HepG2 (cell line): ENCODE measurements at regions not wholly inside any gene's neighbourhood (a gene's known extent, or its start where the extent isn't known, plus 50 kb on each side); places are given as distances from the start of the nearest gene placed in this dataset.

Source experiments
- ATAC-seq: fragments of 200-7000 bp; cut with Tn5 transposase; 3 replicates; pipeline ENCODE4 v1.9.1; 2020; ENCODE audit warnings: mild to moderate bottlenecking, moderate library complexity
- BruUV-seq: library from RNA; stranded (reverse); fragments of 400-500 nt; replicated peaks from 2 replicates; lab custom pipeline; 2021; lab: Mats Ljungman, UMichigan
- CTCF ChIA-PET: fragments of 300-600 bp; formaldehyde crosslinking; extraction: SDS; loops from one replicate; lab custom pipeline; 2021; ENCODE audit warnings: low total read pairs, inconsistent platforms, low intra/inter-chr PET ratio; lab: Yijun Ruan, JAX
- POLR2A ChIA-PET: fragments of 350-600 bp; sonication (Branson Sonifier 250); formaldehyde crosslinking; loops from one replicate; lab custom pipeline; 2020; ENCODE audit warnings: antibody characterized with exemption, inconsistent platforms; lab: Yijun Ruan, JAX
- DNase-seq: peaks from one replicate; pipeline ENCODE4 v3.0.0-alpha.2; 2015; ENCODE audit warnings: low spot score
- FAIRE-seq: peaks from 3 replicates; lab custom pipeline; 2011; peaks lifted over from hg19 to GRCh38; lab: Jason Lieb, UNC
- H2AFZ ChIP-seq: one replicate; pipeline ENCODE4 v1.6.1; 2011; ENCODE audit warnings: low read length, inconsistent platforms
- H3K27ac ChIP-seq: fragments of 300-600 bp; 3 replicates; pipeline ENCODE4 v1.8.0; 2011; ENCODE audit warnings: mixed run types, mild to moderate bottlenecking, mixed read lengths, low read length, inconsistent platforms; ENCODE audit not compliant: insufficient read depth; ENCODE audit errors: extremely low read length
- H3K27me3 ChIP-seq, 2 experiments: fragments of 200-600 bp in 1 of 2; 2 replicates in 1 of 2; 3 replicates in 1 of 2; pipeline versions ENCODE4 v1.6.0 to v1.8.0; 2011; ENCODE audit warnings: low read length in 2 of 2, mild to moderate bottlenecking in 2 of 2, moderate library complexity in 2 of 2, inconsistent platforms in 1 of 2; ENCODE audit not compliant: insufficient read depth in 2 of 2, control insufficient read depth in 1 of 2
- H3K36me3 ChIP-seq, 2 experiments: fragments of 200-600 bp in 1 of 2; replicated peaks in 1 of 2; 2 replicates in 1 of 2; 3 replicates in 1 of 2; pipeline versions ENCODE4 v1.5.1 to v1.8.0; 2011; ENCODE audit warnings: low read length in 2 of 2, inconsistent platforms in 1 of 2; ENCODE audit not compliant: insufficient read depth in 2 of 2, control insufficient read depth in 1 of 2
- H3K4me1 ChIP-seq: 2 replicates; pipeline ENCODE4 v1.5.1; 2012; ENCODE audit warnings: low read length, inconsistent platforms; ENCODE audit not compliant: insufficient read depth
- H3K4me2 ChIP-seq: 2 replicates; pipeline ENCODE4 v1.6.0; 2011; ENCODE audit warnings: low read depth, low read length, inconsistent platforms
- H3K4me3 ChIP-seq, 3 experiments: fragments of 200-600 bp in 1 of 3; sonication (generic), shearing (Covaris generic) in 1 of 3; replicated peaks in 1 of 3; 2 replicates each; pipeline ENCODE4 v1.5.1; 2011 to 2016; ENCODE audit warnings: low read length in 3 of 3, inconsistent platforms in 2 of 3, low read depth in 2 of 3, mild to moderate bottlenecking in 2 of 3, control low read depth in 1 of 3, mixed read lengths in 1 of 3; ENCODE audit not compliant: insufficient read depth in 1 of 3
- H3K79me2 ChIP-seq: one replicate; pipeline ENCODE4 v1.6.1; 2011; ENCODE audit warnings: low read length, inconsistent platforms; ENCODE audit not compliant: insufficient read depth
- H3K9ac ChIP-seq: 2 replicates; pipeline ENCODE4 v1.6.0; 2011; ENCODE audit warnings: mild to moderate bottlenecking, low read depth, low read length, inconsistent platforms; ENCODE audit not compliant: insufficient read depth
- H3K9me3 ChIP-seq: 2 replicates; pipeline ENCODE4 v1.5.1; 2012; ENCODE audit warnings: mild to moderate bottlenecking, low read length
- H4K20me1 ChIP-seq: 2 replicates; pipeline ENCODE4 v1.6.0; 2011; ENCODE audit warnings: inconsistent platforms, mild to moderate bottlenecking, low read length, moderate library complexity; ENCODE audit not compliant: insufficient read depth
- IKZF5 ChIP-seq: IDR thresholded peaks from 2 replicates; pipeline ENCODE4 v1.6.1; 2018; ENCODE audit warnings: missing genetic modification reagents, mild to moderate bottlenecking, missing compliant biosample characterization
- KDM5A ChIP-seq: fragments of 200-600 bp; sonication (generic); IDR thresholded peaks from 2 replicates; pipeline ENCODE4 v1.7.0; 2018; ENCODE audit warnings: antibody characterized with exemption, mild to moderate bottlenecking, low read length, borderline replicate concordance
- NBN ChIP-seq: fragments of 450-650 bp; conservative IDR thresholded peaks from 2 replicates; pipeline ENCODE4 v1.6.1; 2017
- RAD21 ChIP-seq: fragments of 450-650 bp; formaldehyde crosslinking; IDR thresholded peaks from 2 replicates; pipeline ENCODE4 v1.5.0; 2020; ENCODE audit warnings: mild to moderate bottlenecking
- RBFOX2 ChIP-seq: fragments of 200-400 bp; formaldehyde crosslinking; IDR thresholded peaks from 2 replicates; pipeline ENCODE4 v1.6.1; 2017; ENCODE audit warnings: low read depth, mild to moderate bottlenecking, low read length
- SP5 ChIP-seq: IDR thresholded peaks from 2 replicates; pipeline ENCODE4 v1.6.1; 2016; ENCODE audit warnings: low read depth, borderline replicate concordance
- ZBTB42 ChIP-seq: sonication (generic); formaldehyde crosslinking; IDR thresholded peaks from 2 replicates; pipeline ENCODE4 v1.5.0; 2020; ENCODE audit warnings: mild to moderate bottlenecking, missing genetic modification reagents
- ZFP36L1 ChIP-seq: sonication (generic); formaldehyde crosslinking; IDR thresholded peaks from 2 replicates; pipeline ENCODE4 v1.8.0; 2022; ENCODE audit warnings: mild to moderate bottlenecking, missing genetic modification reagents, moderate library complexity
- ZMYM3 ChIP-seq: sonication (generic); formaldehyde crosslinking; IDR thresholded peaks from 2 replicates; pipeline ENCODE4 v1.5.1; 2020; ENCODE audit warnings: mild to moderate bottlenecking, missing genetic modification reagents
- ZNF329 ChIP-seq: sonication (generic); formaldehyde crosslinking; IDR thresholded peaks from 2 replicates; pipeline ENCODE4 v1.9.0; 2021; ENCODE audit warnings: low read depth, mild to moderate bottlenecking, missing genetic modification reagents
- ZNF431 ChIP-seq: sonication (generic); formaldehyde crosslinking; IDR thresholded peaks from 2 replicates; pipeline ENCODE4 v1.9.0; 2022; ENCODE audit warnings: missing genetic modification reagents, low read depth, mild to moderate bottlenecking, borderline replicate concordance
- ZNF577 ChIP-seq: sonication (generic); formaldehyde crosslinking; IDR thresholded peaks from 2 replicates; pipeline ENCODE4 v1.4.0; 2020; ENCODE audit warnings: mild to moderate bottlenecking, low read depth, missing genetic modification reagents, borderline replicate concordance
- WGBS: methylation state at CpG from one replicate; pipeline ENCODE4 v1.1.6; 2017; ENCODE audit warnings: low lambda C conversion rate; 5-methylcytosine and 5-hydroxymethylcytosine counted together
- in situ Hi-C: cut with HindIII; loops from 2 replicates; pipeline ENCODE4 v1.10.0; 2017; ENCODE audit warnings: low pct_unique_long_range_greater_than_20kb; ENCODE audit not compliant: extremely low pct_ligation_motif_present
- intact Hi-C: fragments of 100-400 bp; cut with micrococcal nuclease; formaldehyde crosslinking; loops from one replicate; pipeline ENCODE4 v1.10.0; 2022; ENCODE audit not compliant: unreplicated experiment
- TF ChIP-seq, protein P1 (sequence below): sonication (generic); formaldehyde crosslinking; IDR thresholded peaks from 2 replicates; pipeline ENCODE4 v1.9.0; 2021; ENCODE audit warnings: missing genetic modification reagents, mild to moderate bottlenecking, borderline replicate concordance

GRCh38 chr18:61948846-61949438 is 56.1 kb upstream of the RNF152 start (continued):
- TF ChIP-seq ZBTB42 (CRISPR knock-in tag) = no peak
- TF ChIP-seq IKZF5 (CRISPR knock-in tag) = no peak
- TF ChIP-seq RAD21 (CRISPR knock-in tag) = no peak
- TF ChIP-seq, all 625 proteins: peak for 0

- intact Hi-C loops = no loop called here
- Histone ChIP-seq H2AFZ (no peak overlapping the region), H3K4me2 (no peak overlapping the region), H3K27ac (no peak overlapping the region), H3K4me1 (no peaks in the 10 kb centered on the region), H3K9me3 (no peaks in the 10 kb centered on the region), H3K27me3 (peaks cover 0 to 14% of the 10 kb centered on the region in 2 experiments; a peak in 1 of 5 replicates), H3K4me3 (no peak overlapping the region), H3K36me3 (no peaks in the 10 kb centered on the region), H3K79me2 (no peaks in the 10 kb centered on the region), H4K20me1 (no peaks in the 10 kb centered on the region), H3K9ac (no peak overlapping the region)
- DNase-seq (no peak), FAIRE-seq (no peak), ATAC-seq (no peak)
- in situ Hi-C loops = no loop called here
- CTCF ChIA-PET = no interaction called here
- POLR2A ChIA-PET = no interaction called here
- 60% methylated on average over 4 of the region's 4 CpGs for WGBS
- no TSS peak for BruUV-seq
- no peak for TF ChIP-seq RBFOX2
- no peak for TF ChIP-seq SP5 (CRISPR knock-in tag)
- TF ChIP-seq ZNF329 (CRISPR knock-in tag) = no peak
- TF ChIP-seq KDM5A = no peak
- TF ChIP-seq, protein P1, sequence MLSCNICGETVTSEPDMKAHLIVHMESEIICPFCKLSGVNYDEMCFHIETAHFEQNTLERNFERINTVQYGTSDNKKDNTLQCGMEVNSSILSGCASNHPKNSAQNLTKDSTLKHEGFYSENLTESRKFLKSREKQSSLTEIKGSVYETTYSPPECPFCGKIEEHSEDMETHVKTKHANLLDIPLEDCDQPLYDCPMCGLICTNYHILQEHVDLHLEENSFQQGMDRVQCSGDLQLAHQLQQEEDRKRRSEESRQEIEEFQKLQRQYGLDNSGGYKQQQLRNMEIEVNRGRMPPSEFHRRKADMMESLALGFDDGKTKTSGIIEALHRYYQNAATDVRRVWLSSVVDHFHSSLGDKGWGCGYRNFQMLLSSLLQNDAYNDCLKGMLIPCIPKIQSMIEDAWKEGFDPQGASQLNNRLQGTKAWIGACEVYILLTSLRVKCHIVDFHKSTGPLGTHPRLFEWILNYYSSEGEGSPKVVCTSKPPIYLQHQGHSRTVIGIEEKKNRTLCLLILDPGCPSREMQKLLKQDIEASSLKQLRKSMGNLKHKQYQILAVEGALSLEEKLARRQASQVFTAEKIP (CRISPR knock-in tag) = no peak
- TF ChIP-seq ZMYM3 = no peak
- TF ChIP-seq NBN = no peak
- no peak for TF ChIP-seq ZNF577 (CRISPR knock-in tag)
- TF ChIP-seq ZFP36L1 (CRISPR knock-in tag) = no peak
- TF ChIP-seq ZNF431 (CRISPR knock-in tag) = no peak
These were observed 55.5 kb upstream of the RNF152 start for GRCh38 chr18:61948281-61948741.
